ENCODE measurements at regions not wholly inside any gene's neighbourhood (a gene's known extent, or its start where the extent isn't known, plus 50 kb on each side); places are given as distances from the start of the nearest gene placed in this dataset.

- TF ChIP-seq, protein P1, sequence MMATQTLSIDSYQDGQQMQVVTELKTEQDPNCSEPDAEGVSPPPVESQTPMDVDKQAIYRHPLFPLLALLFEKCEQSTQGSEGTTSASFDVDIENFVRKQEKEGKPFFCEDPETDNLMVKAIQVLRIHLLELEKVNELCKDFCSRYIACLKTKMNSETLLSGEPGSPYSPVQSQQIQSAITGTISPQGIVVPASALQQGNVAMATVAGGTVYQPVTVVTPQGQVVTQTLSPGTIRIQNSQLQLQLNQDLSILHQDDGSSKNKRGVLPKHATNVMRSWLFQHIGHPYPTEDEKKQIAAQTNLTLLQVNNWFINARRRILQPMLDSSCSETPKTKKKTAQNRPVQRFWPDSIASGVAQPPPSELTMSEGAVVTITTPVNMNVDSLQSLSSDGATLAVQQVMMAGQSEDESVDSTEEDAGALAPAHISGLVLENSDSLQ (IDR thresholded peaks at IDR 0.05), result no peak
- no peak for TF ChIP-seq FOXK2 (IDR thresholded peaks at IDR 0.05)
- TF ChIP-seq BHLHE40 (IDR thresholded peaks at IDR 0.05; ENCODE audit: borderline replicate concordance), result no peak
- TF ChIP-seq CTBP1 (IDR thresholded peaks at IDR 0.05; ENCODE audit: borderline replicate concordance), result no peak
- no peak for TF ChIP-seq ZNF384 (IDR thresholded peaks at IDR 0.05)
- no peak for TF ChIP-seq L3MBTL2 (conservative IDR thresholded peaks at IDR 0.05)
- ChIA-PET CTCF (no interaction called here), POLR2A (no interaction called here)
- DNase-seq (ENCODE audit: extremely low spot score), result no peak
Measured at GRCh38 chr13:55999709-56000108, 1141.0 kb upstream of the PRR20A start.

DNA sequence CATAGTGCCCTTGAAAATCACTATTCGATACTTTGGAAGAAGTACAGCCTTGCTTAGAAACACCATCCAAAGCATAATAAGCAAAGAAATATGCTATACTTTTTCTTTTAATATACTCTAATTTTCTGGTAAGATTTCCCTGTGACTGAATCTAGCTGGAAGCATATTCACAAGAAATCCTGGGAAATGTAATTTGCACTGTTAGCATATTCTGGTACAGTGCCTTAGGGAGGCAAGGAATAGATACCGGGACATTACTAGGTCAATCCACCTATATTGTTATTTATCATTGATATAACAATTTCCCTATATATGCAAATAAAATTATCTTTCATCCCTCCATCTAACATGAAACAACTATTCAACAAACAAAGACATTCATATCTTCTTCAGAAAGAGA lies 1131.3 kb upstream of the PRR20A start:
- ChIA-PET CTCF (no interaction called here), POLR2A (no interaction called here)
- DNase-seq (ENCODE audit: extremely low spot score), result no peak
- TF ChIP-seq L3MBTL2 (conservative IDR thresholded peaks at IDR 0.05) (no peak), FOXA1 (IDR thresholded peaks at IDR 0.05) (no peak), ZNF384 (IDR thresholded peaks at IDR 0.05) (no peak), BHLHE40 (IDR thresholded peaks at IDR 0.05; ENCODE audit: borderline replicate concordance) (no peak), HDGF (IDR thresholded peaks at IDR 0.05; ENCODE audit: borderline replicate concordance) (no peak), NFRKB (IDR thresholded peaks at IDR 0.05) (no peak)
- TF ChIP-seq, protein P1 (IDR thresholded peaks at IDR 0.05), result no peak

DNA sequence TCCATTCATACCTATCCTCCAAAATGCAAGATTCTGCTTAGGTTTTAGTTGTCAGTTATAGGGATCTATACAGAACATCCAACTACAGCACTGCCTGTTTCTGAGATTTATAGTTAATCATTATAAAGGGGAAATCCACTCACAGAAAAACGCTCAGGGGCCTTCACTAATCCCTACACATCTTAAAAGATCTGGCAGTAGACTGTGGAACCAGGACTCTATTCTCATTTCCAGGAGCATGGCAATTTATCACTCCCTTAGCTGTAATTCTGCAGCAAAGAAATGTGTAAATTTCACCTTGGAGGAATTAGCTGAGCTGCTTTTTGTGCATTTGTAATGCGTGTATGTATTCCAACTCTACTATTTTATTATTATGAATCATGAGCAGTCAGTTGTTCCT lies 1128.1 kb upstream of the PRR20A start:
- DNase-seq (ENCODE audit: extremely low spot score), result no peak
- POLR2A ChIA-PET, result no interaction called here
- TF ChIP-seq LEF1 (IDR thresholded peaks at IDR 0.05; ENCODE audit: borderline replicate concordance) (no peak), ZNF384 (IDR thresholded peaks at IDR 0.05) (no peak), TARDBP (IDR thresholded peaks at IDR 0.05) (no peak), FOXM1 (IDR thresholded peaks at IDR 0.05; ENCODE audit: borderline replicate concordance) (no peak), ELF4 (IDR thresholded peaks at IDR 0.05) (no peak), FOXA1 (IDR thresholded peaks at IDR 0.05) (no peak), HDGF (IDR thresholded peaks at IDR 0.05; ENCODE audit: borderline replicate concordance) (no peak), SUZ12 (IDR thresholded peaks at IDR 0.05) (no peak), SP1 (IDR thresholded peaks at IDR 0.05) (no peak), FOXK2 (IDR thresholded peaks at IDR 0.05) (no peak), NFRKB (IDR thresholded peaks at IDR 0.05) (no peak), BHLHE40 (IDR thresholded peaks at IDR 0.05; ENCODE audit: borderline replicate concordance) (no peak), L3MBTL2 (conservative IDR thresholded peaks at IDR 0.05) (no peak), CTBP1 (IDR thresholded peaks at IDR 0.05; ENCODE audit: borderline replicate concordance) (no peak), ARNT (IDR thresholded peaks at IDR 0.05) (no peak)
- TF ChIP-seq, protein P1 (IDR thresholded peaks at IDR 0.05), result no peak
- CTCF ChIA-PET, result no interaction called here

GRCh38 chr13:56015919-56016318 lies 1124.8 kb upstream of the PRR20A start:
- CTCF ChIA-PET, result no interaction called here
- POLR2A ChIA-PET, result no interaction called here
- TF ChIP-seq FOXA1 (IDR thresholded peaks at IDR 0.05) (no peak), TARDBP (IDR thresholded peaks at IDR 0.05) (no peak), CTBP1 (IDR thresholded peaks at IDR 0.05; ENCODE audit: borderline replicate concordance) (no peak), NFRKB (IDR thresholded peaks at IDR 0.05) (no peak), HDGF (IDR thresholded peaks at IDR 0.05; ENCODE audit: borderline replicate concordance) (no peak), FOXM1 (IDR thresholded peaks at IDR 0.05; ENCODE audit: borderline replicate concordance) (no peak), LEF1 (IDR thresholded peaks at IDR 0.05; ENCODE audit: borderline replicate concordance) (no peak), FOXK2 (IDR thresholded peaks at IDR 0.05) (no peak), ELF4 (IDR thresholded peaks at IDR 0.05) (no peak), SP1 (IDR thresholded peaks at IDR 0.05) (no peak), BHLHE40 (IDR thresholded peaks at IDR 0.05; ENCODE audit: borderline replicate concordance) (no peak)
- DNase-seq (ENCODE audit: extremely low spot score), result no peak

DNA sequence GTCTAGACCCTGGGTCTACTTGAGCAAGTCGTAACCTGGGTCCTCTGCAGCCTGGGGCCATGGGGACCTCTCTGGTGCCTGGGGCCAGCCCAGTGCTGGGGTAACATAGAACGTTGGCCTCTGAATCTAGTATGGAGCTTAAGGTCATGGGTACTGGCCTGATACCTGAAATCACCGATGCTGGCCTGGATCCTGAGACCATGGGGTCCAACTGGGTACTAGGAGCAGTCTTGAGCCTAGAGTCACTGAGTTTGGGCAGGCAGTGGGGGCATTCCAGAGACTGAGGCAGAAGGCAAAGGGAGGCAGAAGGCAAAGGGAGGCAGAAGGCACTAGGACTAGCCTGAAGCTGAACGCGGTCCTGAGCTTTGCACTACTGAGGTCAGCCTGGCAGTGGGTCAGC lies 1121.1 kb upstream of the PRR20A start:
- POLR2A ChIA-PET, result no interaction called here
- TF ChIP-seq SUZ12 (IDR thresholded peaks at IDR 0.05) (no peak), FOXM1 (IDR thresholded peaks at IDR 0.05; ENCODE audit: borderline replicate concordance) (no peak), L3MBTL2 (conservative IDR thresholded peaks at IDR 0.05) (no peak), SP1 (IDR thresholded peaks at IDR 0.05) (no peak), BHLHE40 (IDR thresholded peaks at IDR 0.05; ENCODE audit: borderline replicate concordance) (no peak), ZNF384 (IDR thresholded peaks at IDR 0.05) (no peak), FOXA1 (IDR thresholded peaks at IDR 0.05) (no peak), NFRKB (IDR thresholded peaks at IDR 0.05) (no peak), LEF1 (IDR thresholded peaks at IDR 0.05; ENCODE audit: borderline replicate concordance) (no peak), TARDBP (IDR thresholded peaks at IDR 0.05) (no peak), FOXK2 (IDR thresholded peaks at IDR 0.05) (no peak), ELF4 (IDR thresholded peaks at IDR 0.05) (no peak), HDGF (IDR thresholded peaks at IDR 0.05; ENCODE audit: borderline replicate concordance) (no peak), CTBP1 (IDR thresholded peaks at IDR 0.05; ENCODE audit: borderline replicate concordance) (no peak)
- TF ChIP-seq, protein P1 (IDR thresholded peaks at IDR 0.05), result no peak
- CTCF ChIA-PET, result no interaction called here
- DNase-seq (ENCODE audit: extremely low spot score), result no peak

- POLR2A ChIA-PET, result no interaction called here
- TF ChIP-seq, protein P1 (IDR thresholded peaks at IDR 0.05), result no peak
- TF ChIP-seq ELF4 (IDR thresholded peaks at IDR 0.05) (no peak), FOXM1 (IDR thresholded peaks at IDR 0.05; ENCODE audit: borderline replicate concordance) (no peak), FOXK2 (IDR thresholded peaks at IDR 0.05) (no peak), CTBP1 (IDR thresholded peaks at IDR 0.05; ENCODE audit: borderline replicate concordance) (no peak), SP1 (IDR thresholded peaks at IDR 0.05) (no peak), ZNF384 (IDR thresholded peaks at IDR 0.05) (no peak), BHLHE40 (IDR thresholded peaks at IDR 0.05; ENCODE audit: borderline replicate concordance) (no peak), L3MBTL2 (conservative IDR thresholded peaks at IDR 0.05) (no peak), LEF1 (IDR thresholded peaks at IDR 0.05; ENCODE audit: borderline replicate concordance) (no peak), NFRKB (IDR thresholded peaks at IDR 0.05) (no peak), TARDBP (IDR thresholded peaks at IDR 0.05) (no peak), FOXA1 (IDR thresholded peaks at IDR 0.05) (no peak), ARNT (IDR thresholded peaks at IDR 0.05) (no peak), SUZ12 (IDR thresholded peaks at IDR 0.05) (no peak)
- CTCF ChIA-PET, result no interaction called here
- DNase-seq (ENCODE audit: extremely low spot score), result no peak
Measured at GRCh38 chr13:56020425-56020824, 1120.3 kb upstream of the PRR20A start.
